ENCODE measurements at regions not wholly inside any gene's neighbourhood (a gene's known extent, or its start where the extent isn't known, plus 50 kb on each side); places are given as distances from the start of the nearest gene placed in this dataset.

GRCh38 chrY:7968293-7968692 lies 1056.7 kb upstream of the AMELY start:
- no peak for DNase-seq

- DNase-seq = no peak
Observed at GRCh38 chrY:7966916-7967315, 1055.4 kb upstream of the AMELY start.

- no peak for DNase-seq
Observed at GRCh38 chrY:7963393-7963792, 1051.8 kb upstream of the AMELY start.

GRCh38 chrY:7962350-7962749 lies 1050.8 kb upstream of the AMELY start:
- DNase-seq = no peak

GRCh38 chrY:7961811-7962210 lies 1050.3 kb upstream of the AMELY start:
- DNase-seq = no peak

GRCh38 chrY:7957773-7958172 lies 1046.2 kb upstream of the AMELY start:
- DNase-seq = no peak

- no peak for DNase-seq
Observed at GRCh38 chrY:7951187-7951852, 1039.8 kb upstream of the AMELY start.

GRCh38 chrY:7944135-7944534 lies 1032.6 kb upstream of the AMELY start:
- DNase-seq = no peak

- no peak for DNase-seq
Observed at GRCh38 chrY:7942711-7943110, 1031.2 kb upstream of the AMELY start.

GRCh38 chrY:7941856-7942255 lies 1030.3 kb upstream of the AMELY start:
- no peak for DNase-seq

GRCh38 chrY:7938982-7939718 lies 1027.6 kb upstream of the AMELY start:
- DNase-seq = no peak

GRCh38 chrY:7936831-7937230 lies 1025.3 kb upstream of the AMELY start:
- DNase-seq = no peak

- DNase-seq = no peak
Observed at GRCh38 chrY:7936046-7936445, 1024.5 kb upstream of the AMELY start.

- no peak for DNase-seq
Observed at GRCh38 chrY:7935606-7936005, 1024.1 kb upstream of the AMELY start.

- no peak for DNase-seq
Observed at GRCh38 chrY:7932424-7932823, 1020.9 kb upstream of the AMELY start.

GRCh38 chrY:7929866-7930265 lies 1018.3 kb upstream of the AMELY start:
- DNase-seq = no peak

- no peak for DNase-seq
Observed at GRCh38 chrY:7924059-7924458, 1012.5 kb upstream of the AMELY start.

GRCh38 chrY:7923476-7924017 lies 1012.0 kb upstream of the AMELY start:
- DNase-seq = no peak

- no peak for DNase-seq
Observed at GRCh38 chrY:7920382-7920781, 1008.8 kb upstream of the AMELY start.

GRCh38 chrY:7888506-7888905 lies 977.0 kb upstream of the AMELY start:
- no peak for DNase-seq

- peak; percentile 25 for DNase-seq
Observed at GRCh38 chrY:7881696-7882095, 970.1 kb upstream of the AMELY start.

GRCh38 chrY:7879245-7879644 lies 967.7 kb upstream of the AMELY start:
- no peak for DNase-seq

- DNase-seq = no peak
Observed at GRCh38 chrY:7878719-7879118, 967.2 kb upstream of the AMELY start.

GRCh38 chrY:7877458-7877857 lies 965.9 kb upstream of the AMELY start:
- DNase-seq = no peak

GRCh38 chrY:7874080-7874479 lies 962.5 kb upstream of the AMELY start:
- DNase-seq = peak; percentile 76
